ENCODE measurements at regions not wholly inside any gene's neighbourhood (a gene's known extent, or its start where the extent isn't known, plus 50 kb on each side); places are given as distances from the start of the nearest gene placed in this dataset.

- TF ChIP-seq CTCF (IDR thresholded peaks at IDR 0.05; ENCODE audit: control insufficient read depth, insufficient read depth, low read depth, low read length, missing control alignments), result no peak
- H3K4me3 ChIP-seq (ENCODE audit: control insufficient read depth, low read depth, low read length), result no peak overlapping the region
- no peak for DNase-seq (ENCODE audit: low read depth)
Measured at GRCh38 chr2:107323946-107324565, 438.1 kb upstream of the ST6GAL2 start.

GRCh38 chr2:107325981-107326786 is 440.2 kb upstream of the ST6GAL2 start:
- no peak overlapping the region for H3K4me3 ChIP-seq (ENCODE audit: control insufficient read depth, low read depth, low read length)
- no peak for DNase-seq (ENCODE audit: low read depth)
- TF ChIP-seq CTCF (IDR thresholded peaks at IDR 0.05; ENCODE audit: control insufficient read depth, insufficient read depth, low read depth, low read length, missing control alignments), result no peak

GRCh38 chr2:107334306-107334705 is 448.3 kb upstream of the ST6GAL2 start:
- H3K4me3 ChIP-seq (ENCODE audit: control insufficient read depth, low read depth, low read length), result no peak overlapping the region
- no peak for TF ChIP-seq CTCF (IDR thresholded peaks at IDR 0.05; ENCODE audit: control insufficient read depth, insufficient read depth, low read depth, low read length, missing control alignments)
- DNase-seq (ENCODE audit: low read depth), result no peak

GRCh38 chr2:107336526-107336925 is 450.6 kb upstream of the ST6GAL2 start:
- no peak for DNase-seq (ENCODE audit: low read depth)
- H3K4me3 ChIP-seq (ENCODE audit: control insufficient read depth, low read depth, low read length), result no peak overlapping the region
- no peak for TF ChIP-seq CTCF (IDR thresholded peaks at IDR 0.05; ENCODE audit: control insufficient read depth, insufficient read depth, low read depth, low read length, missing control alignments)

GRCh38 chr2:107337209-107337898 is 451.4 kb upstream of the ST6GAL2 start:
- TF ChIP-seq CTCF (IDR thresholded peaks at IDR 0.05; ENCODE audit: control insufficient read depth, insufficient read depth, low read depth, low read length, missing control alignments), result no peak
- no peak for DNase-seq (ENCODE audit: low read depth)
- no peak overlapping the region for H3K4me3 ChIP-seq (ENCODE audit: control insufficient read depth, low read depth, low read length)

- DNase-seq (ENCODE audit: low read depth), result no peak
- H3K4me3 ChIP-seq (ENCODE audit: control insufficient read depth, low read depth, low read length), result no peak overlapping the region
- TF ChIP-seq CTCF (IDR thresholded peaks at IDR 0.05; ENCODE audit: control insufficient read depth, insufficient read depth, low read depth, low read length, missing control alignments), result no peak
Measured at GRCh38 chr2:107338059-107338458, 452.1 kb upstream of the ST6GAL2 start.

Data from AG09309 (cell line).